A549 (cell line): ENCODE measurements at regions not wholly inside any gene's neighbourhood (a gene's known extent, or its start where the extent isn't known, plus 50 kb on each side); places are given as distances from the start of the nearest gene placed in this dataset.

Source experiments
- CTCF ChIP-seq: fragments of >200 bp; sonication (Bioruptor Twin); formaldehyde crosslinking; IDR thresholded peaks from 3 replicates; pipeline ENCODE4 v1.5.1; 2016
- EP300 ChIP-seq, 2 experiments: fragments of >200 bp; sonication (Bioruptor Twin); formaldehyde crosslinking; IDR thresholded peaks; 2 replicates in 1 of 2; 3 replicates in 1 of 2; pipeline ENCODE4 v1.6.1; 2016 to 2017
- HOXA7 ChIP-seq: fragments of 250-450 bp; sonication (Bioruptor Pico); IDR thresholded peaks from 2 replicates; pipeline ENCODE4 v1.5.0; 2020; ENCODE audit warnings: mild to moderate bottlenecking, moderate library complexity
- NFE2L2 ChIP-seq: fragments of 150-350 bp; conservative IDR thresholded peaks from 2 replicates; pipeline ENCODE4 v1.6.1; 2014; ENCODE audit warnings: low read length
- NPAS2 ChIP-seq: fragments of 250-450 bp; sonication (Bioruptor Pico); IDR thresholded peaks from 2 replicates; pipeline ENCODE4 v1.8.0; 2022; ENCODE audit warnings: mild to moderate bottlenecking, moderate library complexity, borderline replicate concordance
- SMC3 ChIP-seq: fragments of >200 bp; sonication (Bioruptor Twin); formaldehyde crosslinking; IDR thresholded peaks from 3 replicates; pipeline ENCODE4 v1.6.1; 2018; ENCODE audit warnings: inconsistent platforms

GRCh38 chr5:159402856-159403255 lies 72.6 kb upstream of the IL12B start:
- TF ChIP-seq SMC3 (no peak), CTCF (no peak), NPAS2 (CRISPR knock-in tag) (no peak), EP300 (IDR thresholded peaks at IDR 0.05) (no peak), HOXA7 (CRISPR knock-in tag) (no peak), NFE2L2 (no peak)
